ENCODE measurements at regions not wholly inside any gene's neighbourhood (a gene's known extent, or its start where the extent isn't known, plus 50 kb on each side); places are given as distances from the start of the nearest gene placed in this dataset.

DNA sequence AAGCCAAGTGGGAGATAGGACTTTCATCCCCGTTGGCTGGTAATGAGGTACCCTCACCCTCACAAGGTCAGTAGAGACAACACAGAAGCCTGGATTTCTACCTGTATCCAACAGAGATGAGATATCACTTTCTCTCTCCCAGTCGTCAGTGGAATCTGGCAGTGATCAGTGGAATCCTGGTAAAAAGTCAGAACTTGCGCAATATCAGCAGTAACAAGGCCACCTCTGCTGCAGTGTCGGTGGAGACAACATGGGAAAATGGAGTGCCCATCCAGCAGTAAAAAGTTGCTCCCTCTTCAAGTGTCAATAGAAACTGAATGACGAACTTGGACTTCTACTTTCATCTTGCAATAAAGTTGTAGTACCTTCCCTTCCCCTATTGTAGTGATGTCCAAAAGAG lies 615.9 kb downstream of the ETS1 start:
- TF ChIP-seq YY1 (IDR thresholded peaks at IDR 0.05; ENCODE audit: low read depth) = no peak
- TF ChIP-seq POLR2AphosphoS5 (IDR thresholded peaks at IDR 0.05; ENCODE audit: low read depth, low read length) = no peak
- TF ChIP-seq RCOR1 (IDR thresholded peaks at IDR 0.05; ENCODE audit: low read length) = no peak
- TF ChIP-seq TEAD4 (IDR thresholded peaks at IDR 0.05; ENCODE audit: borderline replicate concordance, insufficient read depth) = no peak
- TF ChIP-seq CTCF (IDR thresholded peaks at IDR 0.05) = no peak
- no peak for TF ChIP-seq USF2 (IDR thresholded peaks at IDR 0.05; ENCODE audit: borderline replicate concordance, low read depth, low read length)
- no peak for TF ChIP-seq EP300 (IDR thresholded peaks at IDR 0.05; ENCODE audit: borderline replicate concordance in 1 of 2, low read depth in 1 of 2, low read length in 1 of 2)
- TF ChIP-seq ZBTB33 (IDR thresholded peaks at IDR 0.05; ENCODE audit: borderline replicate concordance, low read depth) = no peak

All from SK-N-SH (cell line).